Bronchial epithelial cell (primary cell): ENCODE measurements at regions not wholly inside any gene's neighbourhood (a gene's known extent, or its start where the extent isn't known, plus 50 kb on each side); places are given as distances from the start of the nearest gene placed in this dataset.
"Not testable (repeated sequence)": the region's sequence is repeated elsewhere in the genome, so short reads cannot be mapped to it uniquely, and the experiment has no call there.

ENCODE experiments used
- DNase-seq: peaks from one replicate; pipeline ENCODE4 v3.0.0-alpha.2; 2010; ENCODE audit warnings: low read depth
- FAIRE-seq: peaks from 2 replicates; lab custom pipeline; 2011; peaks lifted over from hg19 to GRCh38; lab: Jason Lieb, UNC
- H3K27me3 ChIP-seq: 2 replicates; pipeline ENCODE4 v1.5.1; 2011; ENCODE audit warnings: low read length; ENCODE audit not compliant: control insufficient read depth, insufficient read depth
- H3K36me3 ChIP-seq: 2 replicates; pipeline ENCODE4 v1.5.1; 2011; ENCODE audit warnings: low read length; ENCODE audit not compliant: control insufficient read depth, insufficient read depth
- H3K4me3 ChIP-seq: 2 replicates; pipeline ENCODE4 v1.5.1; 2011; ENCODE audit warnings: mild to moderate bottlenecking, low read depth, low read length, control low read depth
- CTCF ChIP-seq: IDR thresholded peaks from 2 replicates; pipeline ENCODE4 v1.5.1; 2011; ENCODE audit warnings: mild to moderate bottlenecking, moderate library complexity, low read length, control low read depth, inconsistent platforms; ENCODE audit not compliant: insufficient read depth, severe bottlenecking

- no peak for TF ChIP-seq CTCF
- H3K4me3 ChIP-seq: no peak overlapping the region
- no peaks in the 10 kb centered on the region for H3K36me3 ChIP-seq
- no peak for FAIRE-seq
- no peak for DNase-seq
- no peaks in the 10 kb centered on the region for H3K27me3 ChIP-seq
Observed at GRCh38 chr4:151852202-151852601, 91.4 kb upstream of the GATB start.

DNA sequence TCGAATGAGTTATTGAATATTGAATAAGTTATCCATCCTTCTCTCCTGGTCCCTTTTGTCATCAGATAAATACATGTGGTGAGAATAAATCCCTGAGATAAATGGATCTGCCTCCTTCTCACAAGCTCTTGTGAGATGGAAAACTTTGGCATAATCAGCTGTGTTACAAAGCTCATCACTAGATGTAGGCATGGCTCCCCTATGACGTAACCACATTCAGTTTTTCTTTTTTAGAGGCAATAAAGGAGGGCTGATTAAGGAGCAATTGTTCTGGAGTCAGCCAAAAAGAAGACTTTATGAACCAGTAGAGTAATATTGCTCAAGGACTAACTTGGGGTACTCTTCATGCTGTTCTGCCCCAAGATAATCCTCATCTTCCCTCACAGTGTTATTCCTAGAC lies 90.5 kb upstream of the GATB start:
- Histone ChIP-seq H3K27me3 (no peaks in the 10 kb centered on the region), H3K4me3 (no peak overlapping the region), H3K36me3 (no peaks in the 10 kb centered on the region)
- no peak for DNase-seq
- TF ChIP-seq CTCF: no peak
- no peak for FAIRE-seq

- no peaks in the 10 kb centered on the region for H3K36me3 ChIP-seq
- DNase-seq (peak; percentile 20), FAIRE-seq (no peak)
Observed at GRCh38 chr4:151850791-151851213, 90.0 kb upstream of the GATB start.

DNA sequence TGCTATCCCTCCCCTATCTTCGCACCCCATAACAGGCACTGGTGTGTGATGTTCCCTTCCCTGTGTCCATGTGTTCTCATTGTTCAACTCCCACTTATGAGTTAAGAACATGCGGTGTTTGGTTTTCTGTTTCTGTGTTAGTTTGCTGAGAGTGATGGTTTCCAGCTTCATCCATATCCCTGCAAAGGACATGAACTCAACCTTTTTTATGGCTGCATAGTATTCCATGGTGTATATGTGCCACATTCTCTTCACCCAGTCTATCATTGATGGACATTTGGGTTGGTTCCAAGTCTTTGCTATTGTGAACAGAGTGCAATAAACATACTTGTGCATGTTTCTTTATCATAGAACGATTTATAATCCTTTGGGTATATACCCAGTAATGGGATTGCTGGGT lies 84.7 kb upstream of the GATB start:
- H3K36me3 ChIP-seq, DNase-seq, H3K4me3 ChIP-seq, H3K27me3 ChIP-seq, FAIRE-seq: not testable (repeated sequence)

More at GRCh38 chr4:151850791-151851213, 90.0 kb upstream of the GATB start:
- Histone ChIP-seq H3K4me3 (no peak overlapping the region), H3K27me3 (no peaks in the 10 kb centered on the region)
- TF ChIP-seq CTCF: no peak

DNA sequence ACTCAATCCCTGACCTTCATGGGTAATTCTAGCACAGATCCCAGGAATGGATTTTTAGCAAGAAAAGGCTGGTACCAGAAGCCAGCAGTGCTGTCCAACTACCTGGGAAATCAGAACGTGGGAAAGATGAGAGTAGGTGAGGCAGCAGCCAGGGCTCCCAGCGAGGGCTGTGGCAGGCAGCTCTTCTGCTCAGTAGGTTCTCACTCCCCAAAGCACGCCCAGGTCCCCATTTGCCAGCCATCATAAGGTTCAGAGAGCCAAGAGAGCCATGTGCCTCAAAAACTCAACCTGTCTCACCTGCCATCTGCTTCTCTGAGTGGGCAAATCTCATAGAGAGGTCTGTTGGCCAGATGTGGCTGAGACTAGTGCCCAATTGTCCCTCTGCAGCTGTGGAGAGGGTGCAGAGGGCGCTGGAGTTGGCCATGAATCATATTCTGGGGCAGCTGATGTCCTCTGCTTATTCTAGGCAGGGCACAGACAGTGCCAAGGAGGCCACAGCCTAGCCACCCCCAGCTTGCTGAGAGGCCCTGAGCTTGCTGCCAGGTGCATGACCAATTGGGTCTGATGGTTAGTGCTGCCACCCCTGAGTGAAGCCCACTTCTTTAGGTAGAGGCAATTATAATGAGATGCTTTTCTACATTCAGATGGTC lies 81.7 kb upstream of the GATB start:
- peaks cover 4% of the 10 kb centered on the region for H3K27me3 ChIP-seq
- FAIRE-seq (no peak), DNase-seq (no peak)
- TF ChIP-seq CTCF: no peak
- no peaks in the 10 kb centered on the region for H3K36me3 ChIP-seq
- H3K4me3 ChIP-seq: no peak overlapping the region

- FAIRE-seq (no peak), DNase-seq (no peak)
- H3K27me3 ChIP-seq: peaks cover 4% of the 10 kb centered on the region
- no peaks in the 10 kb centered on the region for H3K36me3 ChIP-seq
- no peak overlapping the region for H3K4me3 ChIP-seq
- no peak for TF ChIP-seq CTCF
Observed at GRCh38 chr4:151841107-151841506, 80.3 kb upstream of the GATB start.
